Neural cell (in vitro differentiated cells): ENCODE measurements at regions not wholly inside any gene's neighbourhood (a gene's known extent, or its start where the extent isn't known, plus 50 kb on each side); places are given as distances from the start of the nearest gene placed in this dataset.

Experiments
- H2AFZ ChIP-seq: fragments of 200-600, 300-800 bp; sonication (generic), shearing (Covaris generic); 2 replicates; pipeline ENCODE4 v1.6.0; 2014; ENCODE audit warnings: low read depth, mild to moderate bottlenecking, antibody characterized with exemption, low read length, moderate library complexity
- H3F3A ChIP-seq: fragments of 200-600 bp; shearing (Covaris generic); 2 replicates; pipeline ENCODE4 v1.6.1; 2016; ENCODE audit warnings: mild to moderate bottlenecking, moderate library complexity, mixed read lengths, antibody characterized with exemption, low read length; ENCODE audit not compliant: insufficient read depth, poor library complexity, severe bottlenecking
- H3K27ac ChIP-seq: fragments of 200-600, 300-800 bp; sonication (generic), shearing (Covaris generic); 2 replicates; pipeline ENCODE4 v1.5.1; 2014; ENCODE audit warnings: mild to moderate bottlenecking, low read length, moderate library complexity
- H3K27me3 ChIP-seq: fragments of 300-800, 200-600 bp; sonication (generic), shearing (Covaris generic); 2 replicates; pipeline ENCODE4 v1.6.0; 2014; ENCODE audit warnings: mild to moderate bottlenecking, low read depth, low read length, moderate library complexity; ENCODE audit not compliant: insufficient read depth
- H3K36me3 ChIP-seq: fragments of 300-800, 200-600 bp; sonication (generic), shearing (Covaris generic); 2 replicates; pipeline ENCODE4 v1.5.1; 2014; ENCODE audit warnings: mild to moderate bottlenecking, antibody characterized with exemption, low read length, moderate library complexity; ENCODE audit not compliant: insufficient read depth
- H3K4me2 ChIP-seq: fragments of 300-800, 200-600 bp; sonication (generic), shearing (Covaris generic); 2 replicates; pipeline ENCODE4 v1.6.0; 2014; ENCODE audit warnings: mild to moderate bottlenecking, low read length
- H3K4me3 ChIP-seq: fragments of 300-800, 200-600 bp; sonication (generic), shearing (Covaris generic); 2 replicates; pipeline ENCODE4 v1.5.1; 2014; ENCODE audit warnings: mild to moderate bottlenecking, low read length, moderate library complexity
- H3K79me2 ChIP-seq: fragments of 200-600 bp; shearing (Covaris generic); replicated peaks from 2 replicates; pipeline ENCODE4 v1.6.0; 2014; ENCODE audit warnings: mild to moderate bottlenecking, low read length, moderate library complexity; ENCODE audit not compliant: insufficient read depth
- H3K9ac ChIP-seq: fragments of 300-800, 200-600 bp; sonication (generic), shearing (Covaris generic); 2 replicates; pipeline ENCODE4 v1.6.1; 2016; ENCODE audit warnings: mild to moderate bottlenecking, low read length, mixed read lengths
- H3K9me2 ChIP-seq: fragments of 200-600 bp; shearing (Covaris generic); 2 replicates; pipeline ENCODE4 v1.6.1; 2016; ENCODE audit warnings: mild to moderate bottlenecking, low read length, mixed read lengths; ENCODE audit not compliant: insufficient read depth
- H3K9me3 ChIP-seq: fragments of 200-600, 300-800 bp; sonication (generic), shearing (Covaris generic); 2 replicates; pipeline ENCODE4 v1.6.1; 2016; ENCODE audit warnings: mild to moderate bottlenecking, mixed run types, low read length, moderate library complexity, mixed read lengths
- H4K20me1 ChIP-seq: fragments of 200-600 bp; shearing (Covaris generic); 2 replicates; pipeline ENCODE4 v1.6.1; 2016; ENCODE audit warnings: mild to moderate bottlenecking, mixed run types; ENCODE audit not compliant: insufficient read depth
- EP300 ChIP-seq: fragments of 450-650 bp; conservative IDR thresholded peaks from 2 replicates; pipeline ENCODE4 v1.6.1; 2014; ENCODE audit warnings: antibody characterized with exemption, mild to moderate bottlenecking, moderate library complexity; ENCODE audit not compliant: poor library complexity, severe bottlenecking
- EZH2 ChIP-seq: fragments of 200-600, 300-800 bp; shearing (Covaris generic), sonication (generic); IDR thresholded peaks from 2 replicates; pipeline ENCODE4 v1.6.1; 2014; ENCODE audit warnings: antibody characterized with exemption, low read length, borderline replicate concordance, mild to moderate bottlenecking; ENCODE audit not compliant: insufficient read depth, poor library complexity, severe bottlenecking
- POLR2AphosphoS5 ChIP-seq: IDR thresholded peaks from 2 replicates; pipeline ENCODE4 v1.6.1; 2012
- RAD21 ChIP-seq: fragments of 450-650 bp; conservative IDR thresholded peaks from 2 replicates; pipeline ENCODE4 v1.6.1; 2014; ENCODE audit warnings: antibody characterized with exemption, mild to moderate bottlenecking, moderate library complexity
- SMC3 ChIP-seq: fragments of 450-650 bp; conservative IDR thresholded peaks from 2 replicates; pipeline ENCODE4 v1.6.1; 2014; ENCODE audit warnings: antibody characterized with exemption, mild to moderate bottlenecking, moderate library complexity; ENCODE audit not compliant: poor library complexity
- TAF1 ChIP-seq: IDR thresholded peaks from 2 replicates; pipeline ENCODE4 v1.6.1; 2012; ENCODE audit warnings: low read depth
- TF ChIP-seq, protein P1 (sequence below): IDR thresholded peaks from 2 replicates; pipeline ENCODE4 v1.6.1; 2012; ENCODE audit warnings: borderline replicate concordance
- TF ChIP-seq, protein P2 (sequence below): fragments of 450-650 bp; IDR thresholded peaks from 2 replicates; pipeline ENCODE4 v1.5.1; 2014; ENCODE audit warnings: antibody characterized with exemption, mild to moderate bottlenecking, moderate library complexity; ENCODE audit not compliant: poor library complexity, severe bottlenecking

DNA sequence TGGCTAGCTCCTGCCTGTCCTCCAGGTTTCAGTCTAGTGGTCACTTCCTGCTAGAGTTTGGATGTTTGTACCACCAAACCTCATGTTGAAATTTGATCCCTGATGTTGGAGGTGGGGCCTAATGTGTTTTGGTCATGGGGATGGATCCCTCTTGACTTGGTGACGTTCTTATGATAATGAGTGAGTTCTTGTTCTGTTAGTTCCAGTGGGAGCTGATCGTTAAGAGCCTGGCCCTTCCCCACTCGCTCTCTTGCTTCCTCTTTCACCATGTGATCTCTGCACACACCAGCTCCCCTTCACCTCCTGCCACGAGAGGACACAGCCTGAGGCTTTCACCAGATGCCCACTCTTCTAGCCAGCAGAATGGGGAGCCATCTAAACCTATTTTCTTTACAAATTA lies 86.8 kb upstream of the SCEL start:
- Histone ChIP-seq H2AFZ (no peak overlapping the region), H3K9ac (no peak overlapping the region)
- no peak for TF ChIP-seq RAD21

DNA sequence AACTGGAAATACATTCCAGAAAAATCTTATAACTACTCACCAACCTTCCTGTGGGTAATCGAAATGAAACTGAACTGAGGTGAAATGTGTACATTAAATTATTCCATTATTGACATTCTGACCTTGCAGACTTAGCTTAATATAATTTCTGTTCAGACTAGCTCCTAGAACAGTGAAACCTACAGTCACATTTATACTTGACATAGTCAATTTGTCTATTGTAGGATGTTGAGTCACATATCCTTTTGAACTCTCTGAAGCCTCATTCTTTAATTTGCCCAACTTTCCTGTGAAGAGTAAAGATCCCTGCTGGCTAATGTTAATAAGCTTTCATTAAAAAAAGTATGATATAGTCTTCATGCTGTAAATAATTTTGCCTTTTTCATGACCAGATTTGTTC lies 92.0 kb upstream of the SCEL start:
- Histone ChIP-seq H3K9ac (no peak overlapping the region), H4K20me1 (no peaks in the 10 kb centered on the region), H3K9me3 (no peaks in the 10 kb centered on the region)

More for the DNA sequence above, 86.8 kb upstream of the SCEL start:
- Histone ChIP-seq H3K36me3 (no peaks in the 10 kb centered on the region), H3K4me3 (no peak overlapping the region), H3F3A (no peaks in the 10 kb centered on the region), H3K27me3 (no peaks in the 10 kb centered on the region), H3K27ac (no peak overlapping the region), H3K4me2 (no peak overlapping the region), H4K20me1 (no peaks in the 10 kb centered on the region), H3K9me3 (no peaks in the 10 kb centered on the region), H3K9me2 (no peaks in the 10 kb centered on the region), H3K79me2 (no peaks in the 10 kb centered on the region)

DNA sequence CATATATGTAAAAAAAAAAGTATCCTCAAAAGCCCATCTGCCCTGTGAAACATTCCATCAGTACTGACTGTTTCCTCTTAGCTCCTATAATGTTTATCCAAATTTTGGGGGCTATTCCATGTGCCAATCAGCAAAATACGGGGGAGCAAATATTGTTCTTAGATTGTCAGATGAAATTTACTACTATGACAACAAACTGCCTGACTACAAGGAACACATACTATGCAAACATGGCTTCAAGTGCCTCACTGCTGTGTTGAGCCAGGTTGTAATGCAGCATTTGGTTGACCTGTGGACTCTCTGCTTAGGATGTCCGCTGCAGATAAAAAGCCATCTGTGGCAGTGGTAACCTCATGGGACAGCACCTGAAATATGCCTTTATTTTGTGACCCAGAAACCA lies 98.2 kb upstream of the SCEL start:
- H3K27me3 ChIP-seq = no peaks in the 10 kb centered on the region
- no peaks in the 10 kb centered on the region for H3K36me3 ChIP-seq
- no peak overlapping the region for H3K27ac ChIP-seq
- no peak overlapping the region for H3K4me2 ChIP-seq
- no peaks in the 10 kb centered on the region for H3K9me3 ChIP-seq
- no peaks in the 10 kb centered on the region for H3K79me2 ChIP-seq
- H3K4me3 ChIP-seq = no peak overlapping the region
- H3K9me2 ChIP-seq = no peaks in the 10 kb centered on the region
- no peaks in the 10 kb centered on the region for H3F3A ChIP-seq
- H3K9ac ChIP-seq = no peak overlapping the region
- H2AFZ ChIP-seq = no peak overlapping the region
- H4K20me1 ChIP-seq = no peaks in the 10 kb centered on the region
- TF ChIP-seq SMC3 (no peak), POLR2AphosphoS5 (no peak), TAF1 (no peak), EP300 (no peak)
- TF ChIP-seq, protein P1, sequence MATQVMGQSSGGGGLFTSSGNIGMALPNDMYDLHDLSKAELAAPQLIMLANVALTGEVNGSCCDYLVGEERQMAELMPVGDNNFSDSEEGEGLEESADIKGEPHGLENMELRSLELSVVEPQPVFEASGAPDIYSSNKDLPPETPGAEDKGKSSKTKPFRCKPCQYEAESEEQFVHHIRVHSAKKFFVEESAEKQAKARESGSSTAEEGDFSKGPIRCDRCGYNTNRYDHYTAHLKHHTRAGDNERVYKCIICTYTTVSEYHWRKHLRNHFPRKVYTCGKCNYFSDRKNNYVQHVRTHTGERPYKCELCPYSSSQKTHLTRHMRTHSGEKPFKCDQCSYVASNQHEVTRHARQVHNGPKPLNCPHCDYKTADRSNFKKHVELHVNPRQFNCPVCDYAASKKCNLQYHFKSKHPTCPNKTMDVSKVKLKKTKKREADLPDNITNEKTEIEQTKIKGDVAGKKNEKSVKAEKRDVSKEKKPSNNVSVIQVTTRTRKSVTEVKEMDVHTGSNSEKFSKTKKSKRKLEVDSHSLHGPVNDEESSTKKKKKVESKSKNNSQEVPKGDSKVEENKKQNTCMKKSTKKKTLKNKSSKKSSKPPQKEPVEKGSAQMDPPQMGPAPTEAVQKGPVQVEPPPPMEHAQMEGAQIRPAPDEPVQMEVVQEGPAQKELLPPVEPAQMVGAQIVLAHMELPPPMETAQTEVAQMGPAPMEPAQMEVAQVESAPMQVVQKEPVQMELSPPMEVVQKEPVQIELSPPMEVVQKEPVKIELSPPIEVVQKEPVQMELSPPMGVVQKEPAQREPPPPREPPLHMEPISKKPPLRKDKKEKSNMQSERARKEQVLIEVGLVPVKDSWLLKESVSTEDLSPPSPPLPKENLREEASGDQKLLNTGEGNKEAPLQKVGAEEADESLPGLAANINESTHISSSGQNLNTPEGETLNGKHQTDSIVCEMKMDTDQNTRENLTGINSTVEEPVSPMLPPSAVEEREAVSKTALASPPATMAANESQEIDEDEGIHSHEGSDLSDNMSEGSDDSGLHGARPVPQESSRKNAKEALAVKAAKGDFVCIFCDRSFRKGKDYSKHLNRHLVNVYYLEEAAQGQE = no peak
- TF ChIP-seq, protein P2, sequence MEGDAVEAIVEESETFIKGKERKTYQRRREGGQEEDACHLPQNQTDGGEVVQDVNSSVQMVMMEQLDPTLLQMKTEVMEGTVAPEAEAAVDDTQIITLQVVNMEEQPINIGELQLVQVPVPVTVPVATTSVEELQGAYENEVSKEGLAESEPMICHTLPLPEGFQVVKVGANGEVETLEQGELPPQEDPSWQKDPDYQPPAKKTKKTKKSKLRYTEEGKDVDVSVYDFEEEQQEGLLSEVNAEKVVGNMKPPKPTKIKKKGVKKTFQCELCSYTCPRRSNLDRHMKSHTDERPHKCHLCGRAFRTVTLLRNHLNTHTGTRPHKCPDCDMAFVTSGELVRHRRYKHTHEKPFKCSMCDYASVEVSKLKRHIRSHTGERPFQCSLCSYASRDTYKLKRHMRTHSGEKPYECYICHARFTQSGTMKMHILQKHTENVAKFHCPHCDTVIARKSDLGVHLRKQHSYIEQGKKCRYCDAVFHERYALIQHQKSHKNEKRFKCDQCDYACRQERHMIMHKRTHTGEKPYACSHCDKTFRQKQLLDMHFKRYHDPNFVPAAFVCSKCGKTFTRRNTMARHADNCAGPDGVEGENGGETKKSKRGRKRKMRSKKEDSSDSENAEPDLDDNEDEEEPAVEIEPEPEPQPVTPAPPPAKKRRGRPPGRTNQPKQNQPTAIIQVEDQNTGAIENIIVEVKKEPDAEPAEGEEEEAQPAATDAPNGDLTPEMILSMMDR = no peak

More for the DNA sequence above, 92.0 kb upstream of the SCEL start:
- H3K4me2 ChIP-seq = no peak overlapping the region
- no peak overlapping the region for H3K4me3 ChIP-seq
- no peaks in the 10 kb centered on the region for H3F3A ChIP-seq
- H3K9me2 ChIP-seq = no peaks in the 10 kb centered on the region
- no peak for TF ChIP-seq RAD21
- TF ChIP-seq EZH2 = no peak
- TF ChIP-seq SMC3 = no peak
- TF ChIP-seq, protein P2 = no peak
- TF ChIP-seq EP300 = no peak
- TF ChIP-seq, protein P1 = no peak
- no peak for TF ChIP-seq TAF1
- no peak overlapping the region for H2AFZ ChIP-seq
- no peaks in the 10 kb centered on the region for H3K79me2 ChIP-seq
- no peak overlapping the region for H3K27ac ChIP-seq
- no peaks in the 10 kb centered on the region for H3K36me3 ChIP-seq
- no peaks in the 10 kb centered on the region for H3K27me3 ChIP-seq
